ENCODE measurements at regions not wholly inside any gene's neighbourhood (a gene's known extent, or its start where the extent isn't known, plus 50 kb on each side); places are given as distances from the start of the nearest gene placed in this dataset.

DNA sequence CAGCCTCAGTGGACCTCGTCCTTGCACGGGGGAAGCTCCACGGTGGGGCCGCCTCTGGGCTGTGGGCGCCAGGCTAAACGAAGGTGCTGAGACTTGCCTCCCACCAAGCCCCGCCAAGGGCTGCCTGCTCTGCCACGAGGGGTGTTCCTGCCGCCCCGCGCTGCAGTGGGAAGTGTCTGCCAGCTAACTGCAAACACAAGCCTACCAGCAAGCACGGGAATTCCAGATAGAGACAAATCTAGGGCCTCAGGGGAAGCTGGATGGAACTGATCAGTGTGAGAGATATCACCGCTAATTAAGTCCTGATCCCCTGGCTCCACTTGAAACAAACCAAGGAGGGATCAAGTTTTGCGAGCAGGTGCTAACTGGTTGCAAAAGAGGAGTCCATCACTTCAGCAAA, 181.6 kb upstream of the LEF1 start:
- Histone ChIP-seq H3K4me3 (ENCODE audit: low read depth, low read length, poor library complexity, severe bottlenecking) (no peak overlapping the region), H3K79me2 (ENCODE audit: insufficient read depth, low read depth, low read length) (no peaks in the 10 kb centered on the region), H3K4me2 (ENCODE audit: low read length) (no peak overlapping the region), H4K20me1 (ENCODE audit: insufficient read depth, low read length) (no peaks in the 10 kb centered on the region), H3K4me1 (ENCODE audit: insufficient read depth, low read length, poor library complexity, severe bottlenecking) (no peaks in the 10 kb centered on the region), H3K9me3 (ENCODE audit: low read length) (no peaks in the 10 kb centered on the region), H3K27ac (ENCODE audit: low read depth, low read length, poor library complexity, severe bottlenecking) (no peak overlapping the region), H3K9me2 (ENCODE audit: insufficient read depth, low read length) (no peaks in the 10 kb centered on the region), H3K36me3 (ENCODE audit: insufficient read depth, low read length) (no peaks in the 10 kb centered on the region), H2AFZ (ENCODE audit: low read length) (no peak overlapping the region)
- TF ChIP-seq EZH2phosphoT487 (IDR thresholded peaks at IDR 0.05; ENCODE audit: borderline replicate concordance, low read depth, low read length) = no peak
- TF ChIP-seq, protein P1, sequence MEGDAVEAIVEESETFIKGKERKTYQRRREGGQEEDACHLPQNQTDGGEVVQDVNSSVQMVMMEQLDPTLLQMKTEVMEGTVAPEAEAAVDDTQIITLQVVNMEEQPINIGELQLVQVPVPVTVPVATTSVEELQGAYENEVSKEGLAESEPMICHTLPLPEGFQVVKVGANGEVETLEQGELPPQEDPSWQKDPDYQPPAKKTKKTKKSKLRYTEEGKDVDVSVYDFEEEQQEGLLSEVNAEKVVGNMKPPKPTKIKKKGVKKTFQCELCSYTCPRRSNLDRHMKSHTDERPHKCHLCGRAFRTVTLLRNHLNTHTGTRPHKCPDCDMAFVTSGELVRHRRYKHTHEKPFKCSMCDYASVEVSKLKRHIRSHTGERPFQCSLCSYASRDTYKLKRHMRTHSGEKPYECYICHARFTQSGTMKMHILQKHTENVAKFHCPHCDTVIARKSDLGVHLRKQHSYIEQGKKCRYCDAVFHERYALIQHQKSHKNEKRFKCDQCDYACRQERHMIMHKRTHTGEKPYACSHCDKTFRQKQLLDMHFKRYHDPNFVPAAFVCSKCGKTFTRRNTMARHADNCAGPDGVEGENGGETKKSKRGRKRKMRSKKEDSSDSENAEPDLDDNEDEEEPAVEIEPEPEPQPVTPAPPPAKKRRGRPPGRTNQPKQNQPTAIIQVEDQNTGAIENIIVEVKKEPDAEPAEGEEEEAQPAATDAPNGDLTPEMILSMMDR (conservative IDR thresholded peaks at IDR 0.05; ENCODE audit: low read length) = no peak
- CTCF ChIA-PET (ENCODE audit: unreplicated experiment) = no interaction called here
- intact Hi-C loops (cut with micrococcal nuclease; ENCODE audit: unreplicated experiment) = no loop called here
- BruUV-seq (replicated peaks) = no TSS peak
- no peak for DNase-seq (ENCODE audit: low spot score)
- POLR2A ChIA-PET = interaction anchor here (0.6 kb wide), 1 partner anchor 186 kb away, joined by 3 read pairs; no protein-coding TSS in a partner anchor

DNA sequence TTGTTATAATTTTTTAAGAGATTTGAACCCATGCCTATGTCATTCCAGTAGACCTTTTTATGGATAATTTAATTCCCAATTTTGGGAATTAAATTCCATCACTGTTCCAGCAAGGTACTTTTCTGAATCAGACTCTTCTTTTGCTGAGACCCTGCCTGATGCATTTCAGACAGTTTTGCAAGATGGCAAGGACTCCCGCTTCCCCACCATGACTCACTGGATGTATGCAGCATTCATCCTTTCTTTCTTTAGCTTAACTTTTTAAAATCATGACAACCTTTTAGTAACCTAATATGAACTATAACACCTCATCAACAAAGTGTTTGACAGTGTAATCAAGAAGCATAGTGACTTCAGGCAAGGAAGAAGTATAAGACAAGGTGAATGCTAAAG, 178.1 kb upstream of the LEF1 start:
- Histone ChIP-seq H3K36me3 (ENCODE audit: insufficient read depth, low read length) (no peaks in the 10 kb centered on the region), H3K4me2 (ENCODE audit: low read length) (no peak overlapping the region), H3K9me3 (ENCODE audit: low read length) (no peaks in the 10 kb centered on the region), H3K9me2 (ENCODE audit: insufficient read depth, low read length) (no peaks in the 10 kb centered on the region), H3K4me1 (ENCODE audit: insufficient read depth, low read length, poor library complexity, severe bottlenecking) (no peaks in the 10 kb centered on the region), H4K20me1 (ENCODE audit: insufficient read depth, low read length) (no peaks in the 10 kb centered on the region), H3K27ac (ENCODE audit: low read depth, low read length, poor library complexity, severe bottlenecking) (no peak overlapping the region), H3K79me2 (ENCODE audit: insufficient read depth, low read depth, low read length) (no peaks in the 10 kb centered on the region), H3K4me3 (ENCODE audit: low read depth, low read length, poor library complexity, severe bottlenecking) (no peak overlapping the region), H2AFZ (ENCODE audit: low read length) (no peak overlapping the region)
- BruUV-seq (replicated peaks) = no TSS peak
- CTCF ChIA-PET (ENCODE audit: unreplicated experiment) = no interaction called here
- POLR2A ChIA-PET = interaction anchor here (1.3 kb wide), 1 partner anchor 9 kb away, joined by 7 read pairs; no protein-coding TSS in a partner anchor
- DNase-seq (ENCODE audit: low spot score) = no peak
- TF ChIP-seq EZH2phosphoT487 (IDR thresholded peaks at IDR 0.05; ENCODE audit: borderline replicate concordance, low read depth, low read length) = no peak
- TF ChIP-seq, protein P1 (conservative IDR thresholded peaks at IDR 0.05; ENCODE audit: low read length) = no peak
- intact Hi-C loops (cut with micrococcal nuclease; ENCODE audit: unreplicated experiment) = no loop called here

DNA sequence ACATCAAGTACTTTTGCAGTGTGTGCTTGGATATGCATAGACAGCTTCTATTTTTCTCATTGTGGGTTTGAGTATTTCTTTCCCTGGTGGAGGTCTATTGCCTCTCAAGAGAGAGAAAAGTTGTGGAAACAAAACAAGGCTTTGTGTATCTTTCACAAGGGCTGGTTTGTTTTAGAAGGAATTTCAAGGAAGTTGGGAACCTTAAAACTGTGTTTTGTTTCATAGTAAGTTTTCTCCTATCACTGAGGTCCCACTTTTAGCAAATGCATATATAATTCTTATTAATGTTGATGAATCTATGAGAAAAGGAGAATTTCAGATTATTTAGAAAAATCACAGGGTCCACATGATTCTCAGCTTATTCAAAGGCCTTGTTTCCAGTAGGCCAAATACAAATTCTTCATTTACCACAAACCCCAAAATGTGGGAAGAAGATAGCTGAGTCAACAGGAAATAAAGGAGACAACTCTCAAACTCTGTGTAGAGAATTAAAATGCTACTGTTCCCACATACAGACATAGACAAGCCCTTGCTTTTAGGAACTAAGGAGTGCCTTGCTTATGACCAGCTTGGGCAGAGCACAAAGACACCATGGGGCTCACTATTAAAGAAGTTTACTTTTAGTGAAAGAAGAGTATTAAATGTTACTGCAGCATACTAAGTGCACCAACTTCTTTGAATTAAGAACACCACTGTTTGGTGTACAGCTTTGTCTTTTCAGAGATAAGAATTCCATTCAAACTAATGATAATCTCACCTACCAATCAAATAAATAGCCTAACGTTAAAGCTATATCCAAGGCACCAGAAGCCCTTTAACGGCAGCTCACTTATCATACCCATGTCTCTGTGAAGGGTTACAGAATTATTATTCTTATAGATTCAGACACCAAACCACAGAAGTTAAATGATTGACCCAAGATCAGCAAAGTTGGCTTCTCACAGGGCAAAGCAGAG, 177.4 kb upstream of the LEF1 start:
- Histone ChIP-seq H2AFZ (ENCODE audit: low read length) (no peak overlapping the region), H3K4me3 (ENCODE audit: low read depth, low read length, poor library complexity, severe bottlenecking) (no peak overlapping the region), H3K36me3 (ENCODE audit: insufficient read depth, low read length) (no peaks in the 10 kb centered on the region), H3K4me1 (ENCODE audit: insufficient read depth, low read length, poor library complexity, severe bottlenecking) (no peaks in the 10 kb centered on the region), H3K9me2 (ENCODE audit: insufficient read depth, low read length) (no peaks in the 10 kb centered on the region), H4K20me1 (ENCODE audit: insufficient read depth, low read length) (no peaks in the 10 kb centered on the region), H3K4me2 (ENCODE audit: low read length) (no peak overlapping the region), H3K27ac (ENCODE audit: low read depth, low read length, poor library complexity, severe bottlenecking) (no peak overlapping the region), H3K9me3 (ENCODE audit: low read length) (no peaks in the 10 kb centered on the region), H3K79me2 (ENCODE audit: insufficient read depth, low read depth, low read length) (no peaks in the 10 kb centered on the region)
- CTCF ChIA-PET (ENCODE audit: unreplicated experiment) = interaction anchor here (0.6 kb wide), 1 partner anchor 16 kb away, joined by 3 read pairs; no protein-coding TSS in a partner anchor
- intact Hi-C loops (cut with micrococcal nuclease; ENCODE audit: unreplicated experiment) = no loop called here
- POLR2A ChIA-PET = interaction anchor here (0.6 to 1.7 kb wide), 3 partner anchors 9 to 235 kb away, joined by 3 to 8 read pairs (median 3); no protein-coding TSS in a partner anchor
- TF ChIP-seq, protein P1 (conservative IDR thresholded peaks at IDR 0.05; ENCODE audit: low read length) = no peak
- TF ChIP-seq EZH2phosphoT487 (IDR thresholded peaks at IDR 0.05; ENCODE audit: borderline replicate concordance, low read depth, low read length) = no peak
- no peak for DNase-seq (ENCODE audit: low spot score)
- BruUV-seq (replicated peaks) = no TSS peak

Data from OCI-LY7 (cell line).